ENCODE measurements at regions not wholly inside any gene's neighbourhood (a gene's known extent, or its start where the extent isn't known, plus 50 kb on each side); places are given as distances from the start of the nearest gene placed in this dataset.

GRCh38 chr4:145290955-145291354, 110.6 kb upstream of the OTUD4 start:
- FAIRE-seq (no peak), DNase-seq (ENCODE audit: insufficient read length, low spot score) (no peak)
- TF ChIP-seq, protein P1, sequence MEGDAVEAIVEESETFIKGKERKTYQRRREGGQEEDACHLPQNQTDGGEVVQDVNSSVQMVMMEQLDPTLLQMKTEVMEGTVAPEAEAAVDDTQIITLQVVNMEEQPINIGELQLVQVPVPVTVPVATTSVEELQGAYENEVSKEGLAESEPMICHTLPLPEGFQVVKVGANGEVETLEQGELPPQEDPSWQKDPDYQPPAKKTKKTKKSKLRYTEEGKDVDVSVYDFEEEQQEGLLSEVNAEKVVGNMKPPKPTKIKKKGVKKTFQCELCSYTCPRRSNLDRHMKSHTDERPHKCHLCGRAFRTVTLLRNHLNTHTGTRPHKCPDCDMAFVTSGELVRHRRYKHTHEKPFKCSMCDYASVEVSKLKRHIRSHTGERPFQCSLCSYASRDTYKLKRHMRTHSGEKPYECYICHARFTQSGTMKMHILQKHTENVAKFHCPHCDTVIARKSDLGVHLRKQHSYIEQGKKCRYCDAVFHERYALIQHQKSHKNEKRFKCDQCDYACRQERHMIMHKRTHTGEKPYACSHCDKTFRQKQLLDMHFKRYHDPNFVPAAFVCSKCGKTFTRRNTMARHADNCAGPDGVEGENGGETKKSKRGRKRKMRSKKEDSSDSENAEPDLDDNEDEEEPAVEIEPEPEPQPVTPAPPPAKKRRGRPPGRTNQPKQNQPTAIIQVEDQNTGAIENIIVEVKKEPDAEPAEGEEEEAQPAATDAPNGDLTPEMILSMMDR (IDR thresholded peaks at IDR 0.05; ENCODE audit: insufficient read depth, missing control alignments), result no peak

DNA sequence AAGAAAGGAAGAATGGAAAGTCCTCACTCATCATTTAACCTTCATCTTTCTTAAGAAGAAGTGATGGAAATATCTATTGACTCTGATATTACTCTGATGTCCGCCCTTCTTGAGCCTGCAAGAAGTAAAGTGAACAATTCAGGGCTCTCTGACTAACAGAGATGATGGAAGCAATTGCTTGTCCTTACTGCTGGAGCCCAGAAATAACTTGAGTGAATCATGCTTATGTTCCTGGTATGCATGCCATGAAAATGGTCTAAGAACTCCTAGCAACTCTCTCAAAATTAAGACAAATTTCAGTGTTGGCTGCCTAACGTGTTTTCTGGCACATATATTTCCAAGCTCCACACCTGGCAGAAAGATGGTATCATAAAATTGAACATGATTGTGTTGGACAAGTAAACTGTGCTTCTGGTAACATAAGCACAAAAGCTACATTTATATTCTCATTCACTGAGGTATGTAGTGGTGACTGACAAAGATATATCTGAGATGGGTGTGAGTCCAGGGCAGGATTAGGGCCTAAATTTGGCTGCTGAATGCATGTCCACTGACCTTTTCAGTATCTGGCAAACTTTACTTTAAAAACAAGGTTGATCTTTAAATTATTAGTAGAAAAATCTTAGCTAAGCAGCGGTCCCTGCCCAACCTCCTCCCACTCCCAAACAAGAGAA, 109.2 kb upstream of the OTUD4 start:
- FAIRE-seq (no peak), DNase-seq (ENCODE audit: insufficient read length, low spot score) (no peak)
- TF ChIP-seq, protein P1 (IDR thresholded peaks at IDR 0.05; ENCODE audit: insufficient read depth, missing control alignments), result no peak

GRCh38 chr4:145287351-145287750, 107.0 kb upstream of the OTUD4 start:
- FAIRE-seq, result no peak
- TF ChIP-seq, protein P1 (IDR thresholded peaks at IDR 0.05; ENCODE audit: insufficient read depth, missing control alignments), result no peak
- DNase-seq (ENCODE audit: insufficient read length, low spot score), result no peak

- TF ChIP-seq, protein P1 (IDR thresholded peaks at IDR 0.05; ENCODE audit: insufficient read depth, missing control alignments), result no peak
- DNase-seq (ENCODE audit: insufficient read length, low spot score) (no peak), FAIRE-seq (no peak)
Observed at GRCh38 chr4:145285928-145286327, 105.5 kb upstream of the OTUD4 start.

DNA sequence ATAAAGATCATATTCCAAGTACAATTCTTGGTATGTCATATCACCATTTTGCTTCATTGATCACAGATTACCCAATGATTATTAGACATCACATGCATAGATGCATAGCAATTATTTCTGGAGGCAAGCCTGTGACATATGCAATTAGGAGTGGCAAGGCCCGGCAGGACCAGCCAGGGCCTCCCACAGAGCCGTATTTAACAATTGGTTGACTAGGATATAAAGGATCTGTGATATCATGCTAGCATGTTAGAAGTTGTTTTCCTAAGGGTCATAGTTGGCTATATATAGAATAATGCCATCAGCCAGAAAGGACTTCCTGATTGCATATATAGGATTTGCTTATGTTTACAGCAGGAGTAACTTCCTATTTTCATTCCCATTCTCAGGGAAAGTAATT, 103.5 kb upstream of the OTUD4 start:
- TF ChIP-seq, protein P1 (IDR thresholded peaks at IDR 0.05; ENCODE audit: insufficient read depth, missing control alignments), result no peak
- no peak for FAIRE-seq
- no peak for DNase-seq (ENCODE audit: insufficient read length, low spot score)

DNA sequence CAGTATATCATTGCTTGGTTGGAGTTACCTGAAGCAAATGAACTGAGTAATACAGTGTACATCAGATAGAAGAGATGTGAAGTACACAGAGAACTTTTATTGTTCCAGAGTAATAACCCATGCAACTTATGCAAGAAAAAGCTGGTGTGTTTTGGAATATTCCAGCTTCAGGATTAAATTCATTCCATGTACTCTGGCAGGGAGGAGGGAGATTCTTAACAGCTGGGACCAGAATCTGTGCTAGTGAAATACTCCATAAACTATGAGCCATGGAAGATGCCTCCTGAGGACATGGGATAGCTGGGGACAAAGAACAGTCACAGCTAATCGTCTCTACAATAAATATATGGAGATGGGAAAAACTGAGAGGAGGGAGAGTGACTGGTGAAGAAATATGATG, 101.6 kb upstream of the OTUD4 start:
- TF ChIP-seq, protein P1 (IDR thresholded peaks at IDR 0.05; ENCODE audit: insufficient read depth, missing control alignments), result no peak
- no peak for DNase-seq (ENCODE audit: insufficient read length, low spot score)
- FAIRE-seq, result no peak

GRCh38 chr4:145281224-145281623, 100.8 kb upstream of the OTUD4 start:
- no peak for DNase-seq (ENCODE audit: insufficient read length, low spot score)
- TF ChIP-seq, protein P1 (IDR thresholded peaks at IDR 0.05; ENCODE audit: insufficient read depth, missing control alignments), result no peak
- FAIRE-seq, result no peak

All from D721Med (cell line).